IPS DF 19.7 (cell line): ENCODE measurements at regions not wholly inside any gene's neighbourhood (a gene's known extent, or its start where the extent isn't known, plus 50 kb on each side); places are given as distances from the start of the nearest gene placed in this dataset.
"Not testable (repeated sequence)": the region's sequence is repeated elsewhere in the genome, so short reads cannot be mapped to it uniquely, and the experiment has no call there.

ENCODE experiments used
- DNase-seq: peaks from one replicate; pipeline ENCODE4 v3.0.0-alpha.2; 2013; ENCODE audit warnings: low read depth, low spot score

DNA sequence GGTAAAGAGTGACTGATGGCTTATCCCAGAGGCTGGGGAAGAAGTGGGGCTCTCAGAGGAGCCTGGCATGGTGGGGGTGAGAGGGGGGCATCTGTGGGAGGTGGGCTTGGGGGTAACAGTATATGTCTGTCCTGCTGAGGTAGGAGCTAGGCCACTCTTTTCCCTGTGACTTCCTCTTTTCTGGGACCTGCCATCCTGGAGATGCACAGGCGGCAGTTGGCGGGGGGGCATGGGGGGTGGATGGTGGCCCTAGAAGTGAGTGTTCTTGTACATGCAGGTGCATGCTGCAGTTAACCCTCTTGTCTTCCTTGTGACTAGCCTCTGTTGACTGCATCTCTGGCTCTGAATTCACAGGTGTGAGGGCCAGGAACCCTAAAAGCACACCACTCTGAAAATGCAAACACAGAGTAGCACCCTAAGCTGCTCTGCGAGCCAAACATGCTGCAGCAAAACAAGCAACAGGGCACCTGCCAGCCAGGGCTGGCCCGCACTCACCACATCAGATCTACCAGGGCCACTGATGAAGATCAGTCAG is 123.8 kb upstream of the SHB start:
- DNase-seq = no peak

DNA sequence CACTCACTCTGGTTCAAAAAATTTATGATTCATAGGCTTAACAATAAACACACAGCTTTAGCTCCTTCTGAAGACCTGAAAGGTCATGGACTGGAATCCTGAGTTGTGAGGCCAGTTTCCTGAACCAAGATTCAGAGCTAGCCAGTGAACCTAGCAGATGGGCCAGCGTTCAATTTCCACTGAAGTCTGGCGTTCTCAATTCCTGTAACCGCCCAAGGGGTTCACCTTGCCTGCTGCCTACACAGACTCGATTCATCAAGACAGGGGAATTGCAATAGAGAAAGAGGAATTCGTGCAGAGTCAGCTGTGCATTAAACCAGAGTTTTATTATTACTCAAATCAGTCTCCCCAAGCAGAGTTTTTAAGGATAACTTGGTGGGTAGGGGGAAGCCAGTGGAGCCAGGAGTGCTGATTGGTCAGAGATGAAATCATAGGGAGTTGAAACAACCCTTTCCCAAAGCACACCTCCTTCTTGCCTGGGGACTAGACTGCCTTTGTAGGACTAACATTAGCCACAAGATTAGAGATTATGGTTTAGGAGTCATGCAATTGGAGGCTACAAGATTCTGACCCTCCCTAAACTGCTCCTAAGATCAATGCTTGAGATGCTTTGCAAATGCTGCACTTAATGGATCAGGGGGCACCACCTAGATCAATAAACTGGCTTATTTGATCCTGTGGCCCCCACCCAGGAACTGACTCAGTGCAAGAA is 117.5 kb upstream of the SHB start:
- DNase-seq = no peak

DNA sequence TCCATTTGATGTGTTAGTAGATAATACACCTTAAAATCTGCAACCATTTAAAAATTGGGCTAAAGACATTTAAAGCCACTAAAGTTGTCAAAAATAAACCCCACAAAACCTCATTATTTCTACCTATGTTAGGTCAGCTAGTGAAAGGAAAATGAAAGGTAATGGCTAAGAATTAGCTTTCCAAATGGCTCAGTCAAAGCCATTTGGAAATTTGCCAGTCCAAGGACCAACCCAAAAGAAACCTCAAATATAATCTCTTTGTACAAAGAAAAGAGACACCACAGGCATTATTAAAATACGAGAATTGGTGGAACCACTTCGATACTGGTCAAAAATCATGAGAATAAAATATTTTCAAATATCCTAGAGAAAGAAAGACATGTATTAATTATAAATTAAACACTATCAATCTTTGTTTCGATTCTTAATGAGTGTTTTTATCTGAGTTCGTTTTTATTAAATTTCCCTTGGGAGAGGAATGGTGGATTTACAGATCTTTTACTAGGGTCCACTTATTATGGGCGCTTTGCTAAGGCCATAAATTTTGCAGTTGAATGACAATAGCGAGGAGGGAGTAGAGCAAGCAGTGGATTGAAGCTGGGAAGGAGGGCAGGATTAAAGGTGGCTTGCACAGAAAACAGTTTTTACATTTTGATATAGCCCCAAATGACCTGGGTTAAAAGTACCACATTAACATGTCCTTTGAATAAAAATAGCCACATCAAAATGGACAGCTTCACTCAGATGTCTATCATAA is 116.8 kb upstream of the SHB start:
- no peak for DNase-seq

DNA sequence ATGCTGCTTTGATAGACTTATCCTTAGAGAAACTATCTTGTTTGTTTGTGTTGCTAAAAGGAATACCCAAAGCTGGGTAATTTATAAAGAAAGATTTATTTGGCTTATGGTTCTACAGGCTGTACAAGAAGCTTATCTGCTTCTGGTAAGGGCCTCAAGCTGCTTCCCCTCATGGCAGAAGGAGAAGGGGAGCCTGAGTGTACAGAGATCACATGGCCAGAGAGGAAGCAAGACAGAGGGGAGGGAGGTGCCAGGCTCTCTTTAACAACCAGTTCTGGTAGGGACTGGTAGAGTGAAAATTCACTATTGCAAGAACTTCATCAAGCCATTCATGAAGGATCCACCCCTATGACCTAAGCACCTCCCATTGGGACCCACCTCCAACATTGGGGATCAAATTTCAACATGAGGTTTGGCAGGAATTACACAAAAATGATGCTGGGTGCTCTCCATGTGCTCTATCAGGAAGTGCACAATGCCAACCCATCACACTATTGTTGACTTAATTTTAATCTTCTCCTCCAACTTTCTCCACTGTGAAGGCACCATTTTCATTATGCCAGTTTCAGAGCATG is 115.1 kb upstream of the SHB start:
- DNase-seq = peak; percentile 33

DNA sequence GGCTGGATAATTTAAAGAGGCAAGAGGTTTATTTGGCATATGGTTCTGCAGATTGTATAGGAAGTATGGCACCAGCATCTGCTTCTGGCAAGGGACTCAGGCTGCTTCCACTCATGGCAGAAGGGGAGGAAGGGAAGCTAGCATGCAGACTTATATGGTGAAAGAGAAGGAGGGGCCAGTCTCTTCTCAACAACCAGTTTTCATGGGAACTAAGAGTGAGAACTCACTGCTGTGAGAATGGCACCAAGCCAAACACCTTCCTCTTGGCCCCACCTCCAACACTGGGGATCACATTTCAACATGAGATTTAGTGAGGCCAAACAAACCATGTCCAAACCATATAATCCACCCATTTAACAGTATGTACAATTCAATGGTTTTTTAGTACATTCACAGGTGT is 113.3 kb upstream of the SHB start:
- DNase-seq = no peak

DNA sequence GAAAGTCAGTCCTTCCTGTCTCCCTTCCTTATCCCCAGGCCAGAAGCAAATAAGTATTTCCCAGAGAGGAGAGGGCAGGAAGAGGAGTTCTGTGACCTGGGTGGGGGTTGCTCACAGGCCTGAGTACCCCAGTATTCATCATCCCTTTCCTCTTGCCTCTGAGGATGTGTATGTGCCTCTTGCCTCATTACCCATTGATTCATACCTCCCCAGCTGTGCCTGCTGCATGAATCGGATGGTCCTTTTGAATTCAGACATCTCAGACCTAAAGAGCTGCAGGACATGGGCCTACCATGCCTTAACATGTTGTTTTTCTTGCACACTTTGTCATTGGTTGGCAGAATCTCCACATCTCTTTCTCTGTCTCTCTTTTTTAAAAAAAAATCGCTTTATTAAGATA is 112.8 kb upstream of the SHB start:
- no peak for DNase-seq

DNA sequence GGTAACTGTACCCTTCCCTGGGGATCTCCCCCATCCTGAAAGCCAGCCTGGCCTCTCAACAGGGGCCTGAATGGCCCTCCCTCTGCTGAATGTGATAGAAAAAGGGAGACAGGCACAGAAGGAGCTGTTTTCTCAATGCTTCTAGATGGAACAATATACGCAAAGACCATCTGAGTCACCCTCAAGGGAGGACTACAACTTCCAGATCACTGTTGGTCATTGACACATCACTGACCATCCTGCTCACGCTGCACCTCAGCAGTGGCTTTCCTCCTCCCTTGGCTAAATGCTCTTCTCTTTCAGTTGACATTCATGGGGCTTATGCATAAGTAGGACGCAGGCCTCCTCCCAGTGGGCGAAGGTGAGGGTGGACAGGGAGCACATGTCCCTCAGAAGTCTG is 112.2 kb upstream of the SHB start:
- DNase-seq = no peak

DNA sequence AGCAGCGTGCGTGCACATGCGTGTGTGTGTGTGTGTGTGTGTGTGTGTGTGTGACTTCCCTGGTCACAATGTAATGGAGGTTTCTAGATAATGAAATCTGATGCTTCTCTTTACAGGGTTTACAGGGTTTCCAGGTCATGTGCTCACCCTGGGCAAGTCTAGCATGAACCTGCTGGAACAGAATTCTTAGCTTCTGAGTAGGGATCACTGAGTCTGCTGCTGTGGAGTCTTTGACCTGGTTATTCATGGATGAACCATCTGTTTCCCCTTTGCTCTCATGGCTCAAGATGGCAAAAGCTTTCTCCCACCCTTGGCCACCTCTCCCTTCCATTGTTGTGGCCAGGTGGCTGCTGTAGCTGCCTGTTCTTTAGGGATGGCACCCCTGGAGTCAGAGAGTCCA is 111.6 kb upstream of the SHB start:
- no peak for DNase-seq

DNA sequence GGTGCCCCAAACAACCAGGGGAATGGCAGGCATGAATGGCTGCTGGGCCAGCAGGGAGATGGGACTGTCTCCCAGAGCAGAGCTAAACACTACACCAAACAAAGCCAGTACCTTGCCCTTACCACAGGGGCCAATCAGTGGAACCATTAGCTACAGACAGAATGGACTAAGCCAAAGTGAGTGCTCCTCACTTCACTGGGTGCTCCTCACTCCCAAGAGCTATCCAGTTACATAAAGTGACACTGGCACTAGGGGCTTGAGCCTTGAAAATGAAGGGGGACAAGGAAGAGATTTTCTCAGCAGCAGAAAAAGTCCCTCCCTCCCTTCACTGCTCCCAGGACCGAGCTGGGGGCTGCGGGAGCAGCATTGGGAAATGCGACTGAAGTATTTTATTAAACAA is 110.9 kb upstream of the SHB start:
- DNase-seq = no peak

DNA sequence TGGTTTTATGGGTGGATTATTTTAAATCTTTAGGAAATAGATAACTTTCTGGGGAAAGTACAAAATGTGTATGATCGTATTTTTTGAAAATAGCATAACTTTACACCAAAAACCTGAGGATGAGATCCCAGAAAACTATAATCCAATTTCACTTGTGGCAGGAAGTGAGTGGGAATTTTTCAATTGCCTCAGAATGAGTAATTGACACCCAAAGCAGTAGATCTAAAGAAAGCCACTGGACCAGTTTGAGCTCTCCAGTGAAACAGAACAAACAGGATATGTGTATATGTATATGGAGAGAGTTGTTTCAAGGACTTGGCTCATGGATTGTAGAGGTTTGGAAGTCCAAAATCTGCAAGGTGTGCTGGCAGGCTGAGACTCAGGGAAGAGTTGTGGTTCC is 109.2 kb upstream of the SHB start:
- DNase-seq = no peak

DNA sequence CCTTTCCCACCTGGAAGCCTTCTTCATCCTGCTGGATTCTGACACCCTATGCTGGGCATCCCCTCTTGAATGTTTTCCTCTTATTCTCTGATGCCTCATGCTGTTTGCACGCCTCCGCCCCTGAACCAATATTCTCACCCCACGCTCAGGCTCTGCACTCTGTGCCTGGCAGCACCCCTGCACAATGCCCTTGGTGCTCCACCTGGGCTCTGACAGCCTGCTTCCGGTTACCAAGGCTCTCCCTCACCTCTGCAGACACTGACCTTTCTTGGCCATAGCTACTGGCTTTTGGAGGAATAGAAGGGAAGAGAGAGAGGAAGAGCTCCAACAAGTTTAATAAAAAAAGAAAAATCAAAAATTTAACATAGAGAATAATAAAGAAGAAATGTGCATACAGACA is 108.7 kb upstream of the SHB start:
- DNase-seq = no peak

DNA sequence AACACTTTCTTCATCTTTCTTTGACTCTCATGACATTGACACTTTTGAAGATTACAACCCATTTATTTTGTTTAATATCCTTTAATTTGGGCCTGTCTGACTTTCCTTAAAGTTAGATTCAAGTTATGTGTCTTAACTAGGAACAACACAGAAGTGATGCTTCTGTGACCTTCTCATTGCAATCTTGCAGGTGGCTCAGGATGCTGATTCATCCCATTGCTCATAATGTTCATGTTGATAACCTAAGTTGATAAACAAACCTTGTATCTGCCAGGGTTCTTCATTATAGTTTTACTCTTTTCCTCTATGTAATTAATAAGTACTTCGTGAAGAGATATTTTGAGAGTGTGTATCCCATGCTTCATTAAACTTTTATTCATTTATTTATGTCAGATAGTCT is 107.2 kb upstream of the SHB start:
- DNase-seq = no peak

DNA sequence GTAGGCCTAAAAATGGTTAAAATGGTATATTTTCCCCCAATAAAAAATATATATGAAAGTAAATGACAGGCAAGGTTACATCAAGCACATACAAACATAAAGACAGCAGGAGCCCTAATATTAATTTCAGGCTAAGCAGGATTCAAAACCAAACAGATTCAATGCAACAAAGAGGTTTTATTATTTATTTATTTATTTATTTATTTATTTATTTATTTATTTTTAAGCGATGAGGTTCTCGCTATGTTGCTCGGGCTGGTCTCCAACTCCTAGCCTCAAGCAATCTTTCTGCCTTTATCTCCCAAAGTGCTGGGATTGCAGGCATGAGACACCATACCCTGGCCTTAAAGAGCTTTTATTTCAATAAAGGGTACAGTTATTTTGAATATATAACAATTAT is 106.4 kb upstream of the SHB start:
- DNase-seq = no peak

DNA sequence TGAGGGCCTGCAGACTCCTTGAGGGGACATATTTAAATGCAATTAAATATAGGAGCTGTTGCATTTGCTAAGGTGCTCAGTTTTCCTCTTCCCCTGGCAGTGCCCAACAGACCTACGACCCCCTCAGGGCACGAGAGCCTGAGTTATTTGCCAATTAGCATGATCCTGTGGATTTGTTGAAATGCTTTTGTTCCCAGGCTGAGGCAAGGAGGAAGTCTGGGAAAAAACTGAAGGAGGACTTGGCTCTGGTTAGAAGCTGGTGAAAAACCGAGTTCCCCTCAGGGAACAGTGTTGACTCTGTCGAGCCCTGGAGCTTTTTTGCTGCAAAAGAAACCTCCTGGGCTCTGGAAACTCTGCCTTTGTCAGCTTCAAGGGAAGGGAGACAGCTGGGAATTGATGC is 103.6 kb upstream of the SHB start:
- DNase-seq = no peak

DNA sequence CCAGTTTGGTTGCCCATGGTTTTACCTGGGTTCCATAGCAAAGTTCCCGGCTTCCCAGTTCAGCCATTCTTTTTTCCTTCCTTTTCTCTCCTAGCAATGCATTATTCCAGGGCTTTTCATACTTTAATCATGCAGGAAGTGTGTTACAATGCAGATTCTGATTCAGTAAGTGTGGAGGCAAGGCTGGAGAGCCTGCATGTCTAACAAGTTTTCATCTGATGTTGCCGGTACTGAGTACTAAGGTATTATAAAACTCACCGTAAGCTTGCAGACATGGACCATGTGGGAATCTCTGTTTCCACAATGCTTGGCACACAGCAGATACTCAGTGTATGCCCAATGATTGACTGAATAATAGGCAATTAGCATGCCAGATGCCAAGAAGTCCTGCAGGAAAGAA is 102.9 kb upstream of the SHB start:
- DNase-seq = no peak

DNA sequence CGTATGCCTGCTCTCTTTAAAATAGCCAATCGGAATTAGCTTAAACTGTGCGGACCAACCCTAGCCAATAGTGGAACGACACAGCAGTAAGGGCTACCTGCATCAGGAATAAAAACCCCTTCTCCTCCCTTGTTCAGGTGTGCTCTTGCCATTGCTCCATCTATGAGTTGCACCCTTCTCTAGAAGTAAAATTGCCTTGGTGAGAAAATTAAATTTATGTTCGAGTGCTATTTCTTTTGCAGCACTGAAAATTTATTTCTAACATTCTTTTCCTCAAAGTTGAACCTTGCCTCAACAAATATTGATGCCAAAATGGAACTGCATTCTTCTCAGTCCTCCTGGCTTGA is 102.5 kb upstream of the SHB start:
- DNase-seq = no peak

DNA sequence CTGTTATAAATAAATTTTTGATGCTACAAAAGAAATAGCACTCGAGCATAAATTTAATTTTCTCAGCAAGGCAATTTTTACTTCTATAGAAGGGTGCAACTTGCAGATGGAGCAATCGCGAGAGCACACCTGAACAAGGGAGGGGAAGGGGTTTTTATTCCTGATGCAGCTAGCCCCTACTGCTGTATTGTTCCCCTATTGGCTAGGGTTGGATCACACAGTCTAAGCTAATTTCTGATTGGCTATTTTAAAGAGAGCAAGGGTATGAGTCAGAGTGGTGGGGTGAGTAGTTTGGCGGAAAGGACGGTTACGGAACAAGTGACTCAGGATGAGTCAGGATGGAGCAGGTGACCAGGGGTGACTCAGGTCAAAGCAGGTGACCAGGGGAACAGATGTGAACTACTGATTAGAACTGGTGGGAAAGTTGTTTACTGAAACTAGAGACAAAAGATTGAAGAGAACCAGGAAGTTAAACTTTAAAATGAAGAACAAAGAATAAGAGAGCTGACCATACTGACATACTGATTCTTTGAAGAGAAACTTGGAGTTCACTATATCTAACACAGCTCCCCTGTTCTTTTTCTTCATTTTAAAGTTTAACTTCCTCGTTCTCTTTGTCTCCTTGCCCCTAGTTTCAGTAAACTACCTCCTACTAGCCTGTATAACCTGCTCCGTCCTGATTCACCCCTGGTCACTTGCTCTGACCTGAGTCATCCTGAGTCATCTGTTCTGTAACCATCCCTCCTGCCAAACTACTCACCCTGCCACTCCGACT is 101.9 kb upstream of the SHB start:
- DNase-seq = not testable (repeated sequence)

DNA sequence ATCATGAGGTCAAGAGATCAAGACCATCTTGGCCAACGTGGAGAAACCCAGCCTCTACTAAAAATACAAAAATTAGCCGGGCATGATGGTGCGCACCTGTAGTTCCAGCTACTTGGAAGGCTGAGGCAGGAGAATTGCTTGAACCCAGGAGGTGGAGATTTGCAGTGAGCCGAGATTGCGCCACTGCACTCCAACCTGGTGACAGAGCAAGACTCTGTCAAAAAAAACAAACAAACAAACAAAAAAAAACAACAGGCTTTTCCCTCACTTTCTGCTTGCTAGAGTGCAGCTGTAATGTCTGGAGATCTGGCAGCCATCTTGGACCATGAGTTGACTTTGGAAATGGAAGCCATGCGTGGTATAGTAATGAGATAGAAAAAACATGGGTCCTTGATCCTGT is 101.1 kb upstream of the SHB start:
- DNase-seq = not testable (repeated sequence)

DNA sequence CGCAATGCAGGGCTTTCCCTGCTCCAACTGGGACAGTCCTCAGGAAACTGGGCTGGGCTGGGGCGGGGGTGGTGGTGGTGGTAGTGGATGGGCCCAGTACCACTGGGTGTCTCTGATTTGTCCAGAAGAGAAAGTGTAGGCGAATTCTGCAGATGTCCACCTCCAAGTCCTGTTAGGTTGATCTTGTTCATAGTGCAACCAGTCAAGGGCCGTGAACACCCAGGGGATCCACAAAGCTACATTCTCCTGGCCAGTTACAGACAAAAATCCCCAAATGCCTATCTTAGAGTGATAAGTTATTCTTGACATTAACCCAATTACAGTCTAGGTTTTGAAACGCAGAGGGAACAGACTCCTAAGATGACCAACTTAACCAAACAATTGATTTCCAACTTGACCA is 97.5 kb upstream of the SHB start:
- no peak for DNase-seq

DNA sequence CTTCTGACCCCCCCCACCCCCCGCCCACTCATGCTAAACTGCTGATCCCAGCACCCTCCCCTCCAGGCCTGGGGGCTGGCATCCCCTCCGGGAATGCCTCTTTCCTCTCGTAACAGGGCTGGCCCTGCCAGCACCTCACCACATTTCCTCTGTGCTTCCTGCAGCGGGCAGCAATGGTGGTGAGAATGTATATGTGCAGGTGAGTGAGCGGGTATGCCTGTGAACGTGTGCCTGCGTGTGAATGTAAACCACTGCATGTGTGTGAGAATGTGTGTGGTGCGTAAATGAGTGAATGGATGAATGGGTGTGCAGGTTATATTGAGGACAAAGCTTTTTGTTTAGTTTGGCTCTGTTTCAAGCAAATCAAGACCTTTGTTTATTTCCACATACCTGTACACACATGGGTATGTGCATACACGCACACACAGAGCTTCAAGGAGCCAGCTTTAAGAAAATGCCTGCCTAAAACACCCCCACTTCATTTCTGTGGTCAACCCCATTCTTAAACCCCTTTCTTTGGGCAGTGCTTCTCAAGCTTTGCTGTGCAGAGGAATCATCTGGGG is 95.7 kb upstream of the SHB start:
- no peak for DNase-seq

DNA sequence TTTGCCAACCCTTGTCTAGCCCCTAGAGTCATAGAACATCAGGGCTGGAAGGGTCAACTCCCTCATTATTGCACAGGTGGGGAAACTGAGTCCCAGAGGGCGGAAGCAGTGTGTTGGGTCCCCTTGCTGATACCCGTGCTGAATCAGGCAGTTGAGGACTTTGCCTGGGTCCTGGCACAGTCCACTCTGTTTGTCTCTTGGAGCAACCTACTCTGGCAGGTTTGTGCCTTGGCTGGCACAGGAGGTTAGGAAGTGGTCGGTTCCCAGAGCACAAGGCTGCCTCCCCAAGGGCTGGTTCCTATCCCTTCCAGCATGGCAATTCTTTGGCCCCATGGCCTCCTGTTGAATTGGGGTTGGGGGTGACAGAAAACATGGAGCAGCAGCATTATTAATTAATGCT is 94.5 kb upstream of the SHB start:
- no peak for DNase-seq
